ENCODE measurements at regions not wholly inside any gene's neighbourhood (a gene's known extent, or its start where the extent isn't known, plus 50 kb on each side); places are given as distances from the start of the nearest gene placed in this dataset.
"Not testable (repeated sequence)": the region's sequence is repeated elsewhere in the genome, so short reads cannot be mapped to it uniquely, and the experiment has no call there.

DNA sequence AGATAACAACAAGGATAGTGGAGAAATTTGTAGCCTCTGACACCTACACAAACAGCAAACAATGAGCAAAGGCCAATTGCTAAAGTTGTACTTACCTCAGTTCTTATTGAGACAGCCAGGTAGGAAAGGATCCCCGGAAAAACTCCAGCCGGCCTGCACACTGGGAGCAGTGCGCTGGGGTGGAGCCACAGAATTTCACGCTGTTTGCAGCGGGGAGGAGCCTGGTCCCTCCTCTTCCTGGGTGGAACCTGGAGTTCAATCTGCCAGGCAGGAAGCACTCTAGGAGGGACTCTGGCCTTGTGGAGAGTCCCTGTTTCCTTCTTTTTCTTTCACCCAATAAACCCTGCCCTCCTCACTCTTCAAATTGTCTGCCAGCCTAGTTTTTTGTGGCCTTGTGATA is 382.6 kb upstream of the TGIF2LX start:
- not testable (repeated sequence) for DNase-seq

DNA sequence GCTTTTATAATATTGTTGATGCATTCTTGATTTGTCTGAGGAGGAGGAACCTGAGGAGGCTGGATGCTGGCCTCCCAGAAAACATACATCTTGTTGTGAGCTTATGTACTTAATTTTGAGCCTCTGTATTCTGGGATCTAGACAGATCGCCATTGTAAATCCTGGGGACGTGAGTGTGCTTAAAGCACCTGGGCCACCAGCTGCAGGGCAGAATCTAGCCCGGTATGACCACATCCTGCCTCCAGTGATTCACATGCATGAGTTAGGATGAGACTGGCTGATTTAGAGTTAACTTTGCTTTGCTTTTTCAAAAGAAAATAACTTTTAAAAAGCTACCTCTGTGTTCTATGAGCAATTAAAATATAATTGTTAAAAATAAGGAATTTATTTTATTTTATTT is 364.6 kb upstream of the TGIF2LX start:
- not testable (repeated sequence) for DNase-seq

DNA sequence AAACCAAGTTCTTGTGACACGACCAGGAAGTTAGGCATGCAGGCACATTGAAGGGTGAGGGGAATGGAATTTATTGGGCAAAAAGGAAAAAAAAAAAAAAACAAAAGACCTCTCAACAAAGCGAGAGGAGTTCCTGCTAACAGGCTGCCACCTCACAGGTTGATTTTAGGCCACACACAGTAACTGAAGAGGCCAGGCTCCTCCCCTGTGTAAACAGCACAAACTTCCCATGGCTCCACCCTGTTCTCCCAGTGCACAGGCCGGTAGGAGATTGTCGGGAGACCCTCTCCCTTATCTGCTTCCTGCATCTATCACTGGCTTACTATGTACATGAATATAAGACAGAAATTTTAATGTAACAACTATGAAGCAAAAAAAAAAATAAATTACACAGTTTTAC is 359.6 kb upstream of the TGIF2LX start:
- not testable (repeated sequence) for DNase-seq

DNA sequence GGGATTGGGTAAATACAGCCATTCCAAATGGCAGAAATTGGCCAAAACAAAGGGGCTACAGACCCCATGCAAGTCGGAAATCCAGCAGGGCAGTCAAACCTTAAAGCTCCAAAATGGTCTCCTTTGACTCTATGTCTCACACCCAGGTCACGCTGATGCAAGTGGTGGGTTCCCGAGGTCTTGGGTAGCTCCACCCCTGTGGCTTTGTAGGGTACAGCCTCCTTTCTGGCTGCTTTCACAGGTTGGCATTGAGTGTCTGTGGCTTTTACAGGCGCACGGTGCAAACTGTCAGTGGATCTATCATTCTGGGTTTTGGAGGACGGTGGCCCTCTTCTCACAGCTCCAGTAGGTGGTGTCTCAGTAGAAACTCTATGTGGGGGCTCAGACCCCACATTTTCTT is 358.6 kb upstream of the TGIF2LX start:
- not testable (repeated sequence) for DNase-seq

DNA sequence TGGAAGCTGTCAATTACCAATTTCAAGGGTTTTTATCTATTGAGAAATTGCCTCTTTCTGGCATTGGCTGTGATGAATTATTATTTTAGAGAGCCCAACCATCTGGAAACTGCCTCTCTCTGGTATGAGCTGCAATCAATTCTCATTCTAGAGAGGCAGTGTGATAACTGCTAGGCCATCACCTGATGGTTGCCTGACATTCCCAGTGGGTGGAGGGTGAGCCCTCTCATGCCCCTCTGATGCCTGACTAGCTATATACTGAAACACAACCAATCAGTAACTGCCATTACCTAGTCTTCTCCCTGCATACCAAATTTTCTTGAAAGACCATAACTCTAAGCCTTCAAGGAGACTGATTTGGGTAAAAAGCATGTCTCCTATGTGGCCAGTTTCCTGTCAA is 353.9 kb upstream of the TGIF2LX start:
- DNase-seq = not testable (repeated sequence)

DNA sequence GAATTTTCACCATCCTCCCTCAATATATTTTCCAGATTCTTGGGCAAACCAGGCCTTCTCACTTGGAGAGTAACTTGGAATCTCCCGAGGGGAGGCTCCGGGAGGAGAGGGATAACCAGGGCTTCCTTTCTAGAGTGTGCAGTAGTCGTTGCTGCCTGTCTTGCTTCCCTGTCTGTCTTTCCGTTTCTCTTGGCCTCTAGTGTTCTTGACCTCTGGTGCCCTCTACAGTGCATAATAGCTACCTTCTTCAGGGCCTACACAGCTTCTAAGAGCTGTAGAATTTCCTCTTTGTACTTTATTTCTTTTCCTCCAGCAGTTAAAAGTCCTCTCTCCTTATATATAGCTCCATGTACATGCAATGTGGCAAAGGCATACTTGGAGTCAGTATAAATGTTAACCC is 339.8 kb upstream of the TGIF2LX start:
- DNase-seq = not testable (repeated sequence)

DNA sequence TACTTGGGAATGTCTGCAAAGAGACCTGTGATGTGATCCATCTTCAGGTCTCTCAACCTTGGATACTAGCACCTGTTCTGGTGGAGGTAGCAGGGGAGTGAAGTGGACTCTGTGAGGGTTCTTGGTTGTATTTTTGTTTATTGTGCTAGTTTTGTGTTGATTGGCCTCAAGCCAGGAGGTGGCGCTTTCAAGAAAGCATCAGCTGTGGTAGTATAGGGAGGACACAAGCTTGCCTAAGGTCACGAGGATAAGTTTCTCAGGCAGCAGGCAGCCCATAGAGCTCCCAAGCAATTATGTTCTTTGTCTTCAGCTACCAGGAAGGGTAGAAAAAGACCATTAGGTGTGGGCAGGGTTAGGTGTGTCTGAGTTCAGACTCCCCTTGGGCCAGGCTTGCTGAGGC is 289.9 kb upstream of the TGIF2LX start:
- DNase-seq = not testable (repeated sequence)

DNA sequence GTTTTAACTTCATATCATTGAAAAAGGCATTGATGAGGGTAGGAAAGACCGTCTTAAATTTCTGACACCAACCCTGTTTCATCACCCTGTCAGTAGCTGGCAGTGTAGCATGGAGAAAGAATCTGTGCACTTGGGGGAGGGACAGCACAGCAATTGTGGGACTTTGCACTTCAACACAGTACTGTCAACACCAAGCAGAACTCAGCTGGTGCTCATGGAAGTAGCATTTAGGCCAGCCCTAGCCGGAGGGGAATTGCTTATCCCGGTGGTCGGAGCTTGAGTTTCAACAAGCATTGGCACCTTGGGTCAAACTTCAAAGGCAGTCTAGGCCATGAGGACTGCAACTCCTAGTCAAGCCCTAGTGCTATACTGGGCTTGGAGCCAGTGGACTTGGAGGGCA is 285.8 kb upstream of the TGIF2LX start:
- not testable (repeated sequence) for DNase-seq

DNA sequence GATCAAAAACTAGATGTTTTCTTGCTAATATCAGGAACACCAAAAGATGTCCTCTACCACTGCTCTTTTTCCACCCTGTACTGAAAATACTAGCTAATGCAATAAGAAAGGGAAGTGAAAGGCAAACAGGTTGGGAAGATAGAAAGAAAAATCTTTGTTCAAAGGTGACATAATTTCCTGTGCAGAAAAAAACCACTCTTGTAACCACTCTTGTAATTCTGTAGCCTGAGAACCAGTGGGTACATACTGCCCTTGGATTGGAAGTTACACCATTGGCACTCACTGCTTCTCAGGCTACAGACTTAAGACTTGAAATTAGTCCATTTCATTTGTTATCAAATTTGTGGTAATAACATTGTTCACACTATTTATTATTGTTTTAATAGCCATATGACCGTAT is 263.0 kb upstream of the TGIF2LX start:
- not testable (repeated sequence) for DNase-seq

DNA sequence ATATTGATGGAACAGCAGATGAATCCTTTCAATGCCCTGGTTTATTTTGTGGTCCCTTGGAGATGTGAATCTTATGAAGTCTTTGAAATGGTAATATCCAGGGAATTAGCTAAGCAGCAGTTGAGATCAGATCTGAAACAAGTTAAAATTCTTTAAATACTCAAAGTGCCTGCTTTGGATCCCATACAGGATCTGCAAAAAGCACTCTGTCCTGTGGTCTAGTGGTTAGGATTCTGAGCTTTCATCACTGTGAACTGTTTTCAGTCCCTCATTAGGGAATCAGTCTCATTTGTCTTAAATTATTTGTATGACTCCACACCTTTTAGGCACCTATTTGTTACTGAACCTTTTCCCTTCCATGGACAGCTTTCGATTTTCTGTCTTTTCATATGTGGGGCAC is 215.2 kb upstream of the TGIF2LX start:
- DNase-seq = not testable (repeated sequence)

DNA sequence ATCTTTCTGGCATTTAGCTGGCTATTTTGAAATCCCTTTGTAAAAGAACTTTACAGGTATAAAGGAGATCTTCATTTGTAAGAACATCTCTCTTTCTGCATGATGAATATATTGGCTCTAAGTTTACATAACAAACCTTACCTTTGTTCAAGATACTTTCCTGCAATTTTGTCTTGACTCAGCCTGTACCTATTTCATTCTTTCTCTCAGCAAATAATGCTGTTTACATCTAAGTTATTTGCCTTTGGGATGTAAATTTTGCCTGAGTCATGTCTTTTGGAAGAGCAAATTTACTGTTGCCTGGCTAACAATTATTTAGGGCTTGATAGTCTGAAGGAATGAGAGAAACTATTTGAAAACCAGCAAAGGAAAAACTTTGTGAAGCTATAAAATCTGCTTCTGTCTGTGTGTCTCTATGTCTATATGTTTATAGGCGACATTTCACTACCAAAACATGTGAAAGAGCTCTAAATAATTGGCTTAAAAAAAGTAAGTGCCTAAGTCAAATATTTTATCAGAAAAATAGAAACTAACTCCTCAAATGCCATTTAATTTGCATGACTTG is 214.3 kb upstream of the TGIF2LX start:
- DNase-seq = not testable (repeated sequence)

DNA sequence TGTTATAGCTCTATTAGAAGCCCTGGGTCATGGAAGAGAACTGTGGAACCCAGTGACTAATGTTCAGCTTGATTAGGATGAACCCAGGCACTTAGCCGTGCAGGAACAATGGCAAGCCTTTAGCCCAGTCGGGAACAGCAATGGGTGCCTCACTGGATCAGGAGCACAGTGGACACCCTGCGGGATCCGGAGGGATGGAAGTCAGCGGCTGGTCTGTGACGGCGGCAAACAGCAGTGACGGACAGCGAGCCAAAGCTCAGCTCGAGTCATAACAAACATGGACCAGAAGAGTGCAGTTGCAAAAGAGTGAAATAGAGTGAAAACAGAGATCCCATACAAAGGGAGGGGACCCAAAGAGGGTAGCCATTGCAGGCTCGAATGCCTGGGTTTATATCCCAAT is 187.3 kb upstream of the TGIF2LX start:
- not testable (repeated sequence) for DNase-seq

DNA sequence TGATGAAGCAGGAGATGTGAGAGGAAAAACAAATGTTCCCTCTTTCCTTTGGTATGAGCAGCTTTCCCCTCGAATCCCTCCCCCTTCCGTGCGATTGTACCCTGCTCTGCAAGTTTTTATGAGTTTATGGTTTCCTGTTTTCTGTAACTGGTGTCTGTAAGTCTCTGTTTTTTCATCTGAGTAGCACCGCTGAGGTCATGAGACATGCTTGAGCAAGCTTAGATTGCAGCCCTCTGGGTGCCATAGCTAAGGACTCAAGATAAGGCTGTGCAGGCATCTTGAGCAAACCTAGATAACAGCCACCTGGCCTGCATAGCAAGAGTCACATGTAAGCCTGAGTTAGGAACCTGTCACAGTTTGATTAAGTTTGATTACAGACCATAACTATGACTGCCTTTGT is 165.2 kb upstream of the TGIF2LX start:
- not testable (repeated sequence) for DNase-seq

DNA sequence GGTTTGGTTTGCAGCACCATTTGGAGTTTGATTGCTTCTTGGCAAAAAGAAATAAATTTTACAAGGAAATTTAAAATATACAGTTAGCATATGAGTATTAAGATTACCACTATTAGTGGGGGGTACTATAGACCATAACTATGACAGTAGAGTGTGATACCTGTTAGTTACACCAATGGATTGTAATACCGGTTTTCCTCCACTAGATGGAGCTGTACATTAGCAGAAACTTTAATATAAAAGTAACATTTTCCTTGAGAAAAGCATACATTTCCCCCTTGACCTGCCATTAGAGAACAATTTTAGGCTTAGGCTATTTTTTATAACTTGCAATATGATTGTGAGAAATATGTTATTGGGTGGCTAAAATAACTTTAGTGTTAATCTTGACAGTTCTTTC is 163.9 kb upstream of the TGIF2LX start:
- DNase-seq = peak; percentile 18

DNA sequence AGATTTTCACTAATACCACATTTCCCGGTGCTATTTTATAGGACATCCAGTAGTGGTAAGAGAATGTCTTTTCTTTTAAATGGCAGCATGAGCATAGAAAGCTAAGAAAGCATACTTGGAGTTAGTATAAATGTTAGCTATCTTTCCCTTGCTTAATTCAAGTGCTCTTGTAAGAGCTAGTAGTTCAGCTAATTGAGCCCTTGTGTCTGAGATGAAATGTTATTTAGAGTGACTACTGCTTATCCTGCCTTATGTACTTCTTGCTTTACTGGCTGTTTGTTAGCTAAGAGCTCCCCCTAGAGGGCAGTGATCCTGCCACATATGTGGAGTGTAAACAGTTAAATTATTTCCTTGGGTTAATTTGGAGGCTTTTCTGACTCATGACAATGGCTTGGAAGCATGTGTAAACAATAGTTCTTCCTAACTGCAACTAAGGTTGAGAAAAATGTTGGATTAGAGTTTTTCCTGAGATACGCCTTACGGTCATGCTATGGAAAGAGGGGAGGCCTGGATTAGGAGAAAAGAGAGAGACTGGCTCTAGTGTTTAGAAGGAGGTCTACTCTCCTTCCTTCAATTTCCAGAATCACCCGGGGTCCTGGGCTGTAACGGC is 162.5 kb upstream of the TGIF2LX start:
- not testable (repeated sequence) for DNase-seq

DNA sequence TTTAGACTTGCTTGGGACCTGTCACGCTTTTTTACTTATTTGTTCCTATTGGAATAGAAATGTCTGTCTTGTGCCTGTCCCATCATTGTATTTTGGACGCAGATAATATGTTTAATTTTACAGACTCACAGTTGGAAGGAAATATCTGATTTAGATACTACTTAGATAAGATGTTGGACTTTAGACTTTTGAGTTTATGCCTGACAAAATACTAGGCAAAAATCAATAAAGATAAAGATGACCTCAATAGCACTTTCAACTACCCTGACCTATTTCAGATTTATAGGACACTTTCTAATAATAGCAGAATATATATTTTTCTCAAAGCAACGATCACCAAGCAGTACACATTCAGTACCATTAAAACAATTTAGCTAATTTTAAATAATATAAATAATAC is 150.1 kb upstream of the TGIF2LX start:
- not testable (repeated sequence) for DNase-seq

DNA sequence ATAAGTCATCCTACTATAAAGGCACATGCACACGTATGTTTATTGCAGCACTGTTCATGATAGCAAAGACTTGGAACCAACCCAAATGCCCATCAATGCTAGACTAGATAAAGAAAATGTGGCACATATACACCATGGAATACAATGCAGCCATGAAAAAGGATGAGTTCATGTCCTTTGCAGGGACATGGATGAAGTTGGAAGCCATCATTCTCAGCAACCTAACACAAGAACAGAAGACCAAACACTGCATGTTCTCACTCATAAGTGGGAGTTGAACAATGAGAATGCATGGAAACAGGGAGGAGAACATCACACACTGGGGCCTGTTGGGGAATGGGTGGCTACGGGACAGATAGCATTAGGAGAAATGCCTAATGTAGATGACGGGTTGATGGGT is 110.3 kb upstream of the TGIF2LX start:
- not testable (repeated sequence) for DNase-seq

DNA sequence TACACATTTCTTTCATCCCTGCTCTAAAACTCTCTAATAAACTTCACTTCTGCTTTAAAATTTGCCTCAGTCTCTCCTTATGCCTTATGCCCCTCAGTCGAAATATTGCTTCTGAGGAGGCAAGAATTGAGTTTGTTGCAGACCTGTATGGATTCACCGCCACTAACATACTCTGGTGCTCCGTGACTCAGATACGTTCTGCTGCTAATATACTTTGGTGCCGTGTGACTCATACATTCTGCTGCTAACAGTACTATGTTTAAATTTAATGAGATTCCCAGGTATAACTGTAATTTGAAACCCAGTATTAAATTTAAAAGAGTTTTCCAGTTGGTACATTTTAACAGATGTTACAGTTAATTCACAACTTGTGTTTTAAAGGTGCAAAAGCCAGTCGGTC is 82.0 kb upstream of the TGIF2LX start:
- not testable (repeated sequence) for DNase-seq

DNA sequence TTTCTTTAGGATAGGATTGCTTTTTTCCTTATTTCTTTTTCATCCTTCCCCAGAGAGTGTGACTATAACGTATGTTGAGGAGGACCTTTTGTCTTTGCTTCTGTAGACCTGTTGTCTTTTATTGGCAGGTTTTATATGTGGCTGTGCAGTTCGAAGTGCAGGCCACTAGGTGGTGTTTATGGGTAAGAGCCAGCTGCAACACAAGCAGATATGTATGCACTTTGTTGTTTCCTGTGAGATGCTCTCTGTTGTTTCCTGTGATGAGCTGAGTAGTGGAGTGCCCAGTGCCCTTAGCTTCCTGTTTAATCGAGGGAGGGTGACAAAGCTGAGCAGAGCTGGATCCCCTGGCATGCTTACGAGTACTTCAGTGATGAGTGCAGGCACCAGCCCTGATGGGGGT is 50.0 kb upstream of the TGIF2LX start:
- peak; percentile 1 for DNase-seq
